Mesothelial cell of epicardium (in vitro differentiated cells): ENCODE measurements at regions not wholly inside any gene's neighbourhood (a gene's known extent, or its start where the extent isn't known, plus 50 kb on each side); places are given as distances from the start of the nearest gene placed in this dataset.

ENCODE experiments used
- DNase-seq, 2 experiments: peaks; one replicate each; pipeline ENCODE4 v3.0.0; 2021; ENCODE audit warnings: low spot score in 2 of 2; ENCODE audit not compliant: unreplicated experiment in 2 of 2
- H3K27ac Mint-ChIP-seq: 2 replicates; pipeline ENCODE4 v1.8.0; 2021; ENCODE audit warnings: mixed read lengths
- H3K27me3 Mint-ChIP-seq: 2 replicates; pipeline ENCODE4 v1.8.0; 2021; ENCODE audit warnings: low read depth, mixed read lengths
- H3K36me3 Mint-ChIP-seq: 2 replicates; pipeline ENCODE4 v1.8.0; 2021; ENCODE audit warnings: mixed read lengths
- H3K4me1 Mint-ChIP-seq: 2 replicates; pipeline ENCODE4 v1.8.0; 2021; ENCODE audit warnings: mixed read lengths
- H3K4me3 Mint-ChIP-seq: 2 replicates; pipeline ENCODE4 v1.8.0; 2021; ENCODE audit warnings: mild to moderate bottlenecking, moderate library complexity, mixed read lengths
- H3K9me3 Mint-ChIP-seq: 2 replicates; pipeline ENCODE4 v1.8.0; 2021; ENCODE audit warnings: mixed read lengths
- TF ChIP-seq, protein P1 (sequence below): fragments of 200-600 bp; sonication (generic); IDR thresholded peaks from one replicate; pipeline ENCODE4 v1.5.0; 2021; ENCODE audit warnings: antibody characterized with exemption; ENCODE audit not compliant: unreplicated experiment

DNA sequence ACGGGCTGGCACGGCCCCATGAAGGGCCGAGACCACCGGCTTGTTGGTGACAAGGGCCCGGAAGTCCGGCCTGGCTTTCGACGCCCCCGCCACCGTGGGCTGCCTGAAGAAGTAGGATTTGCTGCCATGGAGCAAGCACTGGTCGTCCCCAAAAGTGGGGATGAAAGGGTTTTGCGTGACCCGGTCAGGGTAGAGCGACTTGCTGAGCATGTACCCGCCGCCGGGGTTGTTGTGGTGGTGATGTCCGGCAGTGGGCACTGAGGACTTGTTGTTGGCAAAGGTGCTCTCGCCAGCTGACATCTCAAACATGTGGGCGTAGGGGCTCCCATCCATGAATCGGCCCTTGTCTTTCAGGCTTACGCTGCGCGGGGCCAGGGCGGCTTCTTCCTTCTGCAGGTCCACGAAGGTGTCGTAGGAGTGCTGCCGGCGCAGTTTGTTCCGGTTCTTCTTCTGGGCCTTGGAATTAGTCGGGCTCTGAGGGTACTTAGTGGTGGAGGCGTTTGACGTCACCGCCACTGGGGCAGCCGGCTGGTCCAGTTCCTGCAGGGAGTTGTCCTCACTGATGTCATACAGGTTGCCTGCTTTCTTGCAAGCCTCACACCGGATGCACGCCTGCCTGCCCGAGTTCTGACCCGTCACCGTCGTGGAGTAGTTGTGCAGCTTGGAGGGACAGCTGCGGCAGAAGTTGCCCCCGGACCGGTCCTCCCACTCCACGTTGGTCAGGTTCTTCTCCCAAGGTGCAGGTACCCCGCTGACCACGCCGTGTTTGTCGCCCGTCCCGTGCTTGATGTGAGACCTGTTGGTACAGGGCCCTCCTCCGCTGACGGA is 366.6 kb downstream of the EMP1 start:
- DNase-seq: no peak
- Mint-ChIP-seq H3K27ac (no peak overlapping the region), H3K9me3 (peaks cover 10% of the 10 kb centered on the region), H3K27me3 (peaks cover 40% of the 10 kb centered on the region), H3K4me1 (no peaks in the 10 kb centered on the region), H3K4me3 (no peak overlapping the region), H3K36me3 (no peaks in the 10 kb centered on the region)
- TF ChIP-seq, protein P1, sequence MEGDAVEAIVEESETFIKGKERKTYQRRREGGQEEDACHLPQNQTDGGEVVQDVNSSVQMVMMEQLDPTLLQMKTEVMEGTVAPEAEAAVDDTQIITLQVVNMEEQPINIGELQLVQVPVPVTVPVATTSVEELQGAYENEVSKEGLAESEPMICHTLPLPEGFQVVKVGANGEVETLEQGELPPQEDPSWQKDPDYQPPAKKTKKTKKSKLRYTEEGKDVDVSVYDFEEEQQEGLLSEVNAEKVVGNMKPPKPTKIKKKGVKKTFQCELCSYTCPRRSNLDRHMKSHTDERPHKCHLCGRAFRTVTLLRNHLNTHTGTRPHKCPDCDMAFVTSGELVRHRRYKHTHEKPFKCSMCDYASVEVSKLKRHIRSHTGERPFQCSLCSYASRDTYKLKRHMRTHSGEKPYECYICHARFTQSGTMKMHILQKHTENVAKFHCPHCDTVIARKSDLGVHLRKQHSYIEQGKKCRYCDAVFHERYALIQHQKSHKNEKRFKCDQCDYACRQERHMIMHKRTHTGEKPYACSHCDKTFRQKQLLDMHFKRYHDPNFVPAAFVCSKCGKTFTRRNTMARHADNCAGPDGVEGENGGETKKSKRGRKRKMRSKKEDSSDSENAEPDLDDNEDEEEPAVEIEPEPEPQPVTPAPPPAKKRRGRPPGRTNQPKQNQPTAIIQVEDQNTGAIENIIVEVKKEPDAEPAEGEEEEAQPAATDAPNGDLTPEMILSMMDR: no peak

DNA sequence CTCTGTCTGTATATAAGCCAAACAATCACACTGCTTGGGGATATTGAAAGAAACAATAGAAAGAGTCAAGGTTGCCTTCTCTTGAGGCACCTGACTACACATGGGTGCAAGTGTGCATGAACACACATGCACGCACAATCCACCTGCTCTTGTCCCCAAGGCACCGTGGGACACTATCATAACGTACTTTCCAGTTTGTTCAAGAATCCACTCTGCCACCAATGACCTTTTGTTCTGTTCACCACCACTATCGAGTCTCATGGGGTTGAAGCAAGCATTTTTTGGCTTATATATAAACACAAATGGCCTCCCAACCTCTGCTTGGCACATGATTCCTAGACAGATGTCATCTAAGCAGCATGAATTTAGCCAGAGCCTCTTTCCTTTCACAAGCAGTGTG is 365.4 kb downstream of the EMP1 start:
- Mint-ChIP-seq H3K9me3 (peaks cover under 1% of the 10 kb centered on the region), H3K36me3 (no peaks in the 10 kb centered on the region), H3K4me1 (no peaks in the 10 kb centered on the region), H3K4me3 (no peak overlapping the region), H3K27ac (no peak overlapping the region), H3K27me3 (peaks cover 30% of the 10 kb centered on the region)
- TF ChIP-seq, protein P1: no peak
- no peak for DNase-seq

DNA sequence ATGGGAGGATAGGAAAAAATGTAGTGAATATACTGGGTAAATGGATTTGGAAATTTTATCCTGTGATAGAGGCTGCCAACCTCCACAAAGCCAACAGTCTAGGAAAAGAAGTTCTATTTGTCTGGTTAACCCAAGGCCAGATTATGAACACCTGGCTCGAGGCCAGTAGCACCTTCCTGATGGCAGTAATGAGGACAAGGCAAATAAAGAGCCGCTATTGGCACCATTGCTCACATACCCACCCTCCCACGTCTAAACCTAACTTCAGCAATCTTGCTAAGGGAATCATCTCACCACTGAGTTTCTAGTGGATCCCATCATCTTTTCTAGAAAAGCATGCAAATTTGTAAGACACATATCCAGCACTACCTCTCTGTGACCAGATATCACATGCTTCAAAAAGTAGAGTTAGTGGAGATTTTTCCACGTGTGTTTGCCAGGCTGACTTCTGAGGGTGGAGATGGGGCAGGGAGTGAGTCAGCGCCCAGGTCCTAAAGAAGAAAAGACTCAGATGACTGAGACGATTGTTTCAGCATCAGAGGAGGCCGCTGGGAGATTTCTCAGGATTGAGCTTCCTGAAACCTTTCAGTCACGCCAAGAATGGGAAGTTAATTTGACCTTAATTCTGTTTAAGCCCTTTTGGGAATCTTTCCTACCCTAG is 362.9 kb downstream of the EMP1 start:
- Mint-ChIP-seq H3K36me3 (no peaks in the 10 kb centered on the region), H3K4me3 (no peak overlapping the region), H3K27ac (no peak overlapping the region), H3K27me3 (peaks cover 19% of the 10 kb centered on the region), H3K9me3 (no peaks in the 10 kb centered on the region), H3K4me1 (no peaks in the 10 kb centered on the region)
- TF ChIP-seq, protein P1: no peak
- DNase-seq: no peak

DNA sequence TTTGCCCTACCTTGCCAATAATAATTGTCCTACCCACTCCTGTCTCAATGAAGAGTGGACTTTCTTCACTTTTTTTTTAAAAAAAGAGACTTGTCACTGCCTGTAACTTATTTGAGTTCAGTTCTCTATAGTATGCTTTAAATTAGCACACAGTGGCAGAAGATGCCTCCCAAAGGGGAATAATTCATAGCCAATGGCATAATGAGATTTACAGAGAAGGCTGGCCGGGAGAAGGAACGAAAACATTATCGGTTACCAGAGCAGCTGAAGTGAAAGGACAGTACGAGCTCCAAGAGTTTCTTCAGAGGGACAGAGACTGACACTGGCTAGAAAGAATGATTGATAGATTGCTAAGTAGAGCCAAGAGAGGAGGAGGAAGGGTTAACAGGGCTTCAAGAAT is 356.3 kb downstream of the EMP1 start:
- Mint-ChIP-seq H3K4me3 (no peak overlapping the region), H3K9me3 (no peaks in the 10 kb centered on the region), H3K27me3 (peaks cover 13% of the 10 kb centered on the region), H3K4me1 (peaks cover 2% of the 10 kb centered on the region), H3K27ac (no peak overlapping the region), H3K36me3 (no peaks in the 10 kb centered on the region)
- TF ChIP-seq, protein P1: no peak
- DNase-seq: no peak

DNA sequence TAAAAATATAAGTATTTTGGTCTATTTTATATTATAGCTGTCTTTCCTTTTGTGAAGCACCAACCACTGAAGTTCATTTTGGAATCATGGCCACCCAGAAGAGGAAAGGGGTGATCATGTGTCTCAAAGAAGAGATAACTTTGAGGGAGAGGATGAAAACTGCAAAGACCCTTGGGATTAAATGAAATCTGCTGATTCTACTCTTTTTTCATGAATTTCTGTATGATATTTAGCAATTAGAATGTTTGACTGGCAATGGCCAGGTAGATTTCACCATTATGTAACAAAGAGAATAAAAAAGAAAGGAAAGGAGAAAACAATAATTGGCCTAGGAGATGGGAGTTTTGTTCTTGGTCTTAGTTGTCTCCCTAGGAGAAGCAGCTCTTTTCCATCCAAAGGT is 350.8 kb downstream of the EMP1 start:
- Mint-ChIP-seq H3K27me3 (peaks cover 22% of the 10 kb centered on the region), H3K36me3 (no peaks in the 10 kb centered on the region), H3K9me3 (no peaks in the 10 kb centered on the region), H3K4me3 (no peak overlapping the region), H3K4me1 (peaks cover 2% of the 10 kb centered on the region), H3K27ac (no peak overlapping the region)
- no peak for DNase-seq
- TF ChIP-seq, protein P1: no peak
